ENCODE measurements at regions not wholly inside any gene's neighbourhood (a gene's known extent, or its start where the extent isn't known, plus 50 kb on each side); places are given as distances from the start of the nearest gene placed in this dataset.
"Not testable (repeated sequence)": the region's sequence is repeated elsewhere in the genome, so short reads cannot be mapped to it uniquely, and the experiment has no call there.

DNA sequence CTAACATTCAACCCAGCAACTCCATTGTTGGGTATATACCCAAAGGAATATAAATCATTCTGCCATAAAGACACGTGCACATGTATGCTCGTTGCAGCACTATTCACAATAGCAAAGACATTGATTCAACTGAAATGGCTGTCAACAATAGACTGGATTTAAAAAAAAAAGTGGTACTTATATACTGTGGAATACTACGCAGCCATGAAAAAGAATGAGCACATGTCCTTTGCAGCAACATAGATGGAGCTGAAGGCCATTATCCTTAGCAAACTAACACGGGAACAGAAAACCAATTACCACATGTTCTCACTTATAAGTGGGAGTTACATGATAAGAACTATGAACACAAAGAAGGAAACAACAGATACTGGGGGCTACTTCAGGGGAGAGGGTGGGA, 74.0 kb upstream of the FMNL2 start:
- H2AFZ ChIP-seq (ENCODE audit: low read depth, low read length): no peak overlapping the region
- H3K27me3 ChIP-seq (ENCODE audit: insufficient read depth, low read length): no peaks in the 10 kb centered on the region
- Mint-ChIP-seq H3K27ac (ENCODE audit: unreplicated experiment) (no peak overlapping the region), H3K9me3 (ENCODE audit: unreplicated experiment) (peaks cover 2% of the 10 kb centered on the region), H3K4me1 (ENCODE audit: low read depth, unreplicated experiment) (peaks cover 2% of the 10 kb centered on the region), H3K36me3 (ENCODE audit: low read depth, unreplicated experiment) (no peaks in the 10 kb centered on the region), H3K4me3 (ENCODE audit: unreplicated experiment) (no peak overlapping the region), H3K27me3 (ENCODE audit: low read depth, unreplicated experiment) (peaks cover 2% of the 10 kb centered on the region)
- H3K79me2 ChIP-seq (ENCODE audit: insufficient read depth, low read length): no peaks in the 10 kb centered on the region
- FAIRE-seq: no peak
- no peaks in the 10 kb centered on the region for H3K4me1 ChIP-seq (ENCODE audit: insufficient read depth, low read length)
- H3K9me3 ChIP-seq (ENCODE audit: insufficient read depth, low read depth, low read length): no peaks in the 10 kb centered on the region
- H3K4me3 ChIP-seq (ENCODE audit: insufficient read depth, low read depth, low read length): no peak overlapping the region
- no peak for DNase-seq (ENCODE audit: low read depth)
- TF ChIP-seq, protein P1, sequence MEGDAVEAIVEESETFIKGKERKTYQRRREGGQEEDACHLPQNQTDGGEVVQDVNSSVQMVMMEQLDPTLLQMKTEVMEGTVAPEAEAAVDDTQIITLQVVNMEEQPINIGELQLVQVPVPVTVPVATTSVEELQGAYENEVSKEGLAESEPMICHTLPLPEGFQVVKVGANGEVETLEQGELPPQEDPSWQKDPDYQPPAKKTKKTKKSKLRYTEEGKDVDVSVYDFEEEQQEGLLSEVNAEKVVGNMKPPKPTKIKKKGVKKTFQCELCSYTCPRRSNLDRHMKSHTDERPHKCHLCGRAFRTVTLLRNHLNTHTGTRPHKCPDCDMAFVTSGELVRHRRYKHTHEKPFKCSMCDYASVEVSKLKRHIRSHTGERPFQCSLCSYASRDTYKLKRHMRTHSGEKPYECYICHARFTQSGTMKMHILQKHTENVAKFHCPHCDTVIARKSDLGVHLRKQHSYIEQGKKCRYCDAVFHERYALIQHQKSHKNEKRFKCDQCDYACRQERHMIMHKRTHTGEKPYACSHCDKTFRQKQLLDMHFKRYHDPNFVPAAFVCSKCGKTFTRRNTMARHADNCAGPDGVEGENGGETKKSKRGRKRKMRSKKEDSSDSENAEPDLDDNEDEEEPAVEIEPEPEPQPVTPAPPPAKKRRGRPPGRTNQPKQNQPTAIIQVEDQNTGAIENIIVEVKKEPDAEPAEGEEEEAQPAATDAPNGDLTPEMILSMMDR (IDR thresholded peaks at IDR 0.05; ENCODE audit: insufficient read depth, low read depth, low read length): no peak
- no peak for TF ChIP-seq EZH2 (IDR thresholded peaks at IDR 0.05; ENCODE audit: insufficient read depth, low read length)
- no peaks in the 10 kb centered on the region for H4K20me1 ChIP-seq (ENCODE audit: insufficient read depth, low read length)
- no peak overlapping the region for H3K27ac ChIP-seq (ENCODE audit: low read depth, low read length)
- H3K9ac ChIP-seq (ENCODE audit: low read length): no peak overlapping the region
- H3K36me3 ChIP-seq (ENCODE audit: insufficient read depth, low read length): no peaks in the 10 kb centered on the region
- H3K4me2 ChIP-seq (ENCODE audit: low read length): no peak overlapping the region

DNA sequence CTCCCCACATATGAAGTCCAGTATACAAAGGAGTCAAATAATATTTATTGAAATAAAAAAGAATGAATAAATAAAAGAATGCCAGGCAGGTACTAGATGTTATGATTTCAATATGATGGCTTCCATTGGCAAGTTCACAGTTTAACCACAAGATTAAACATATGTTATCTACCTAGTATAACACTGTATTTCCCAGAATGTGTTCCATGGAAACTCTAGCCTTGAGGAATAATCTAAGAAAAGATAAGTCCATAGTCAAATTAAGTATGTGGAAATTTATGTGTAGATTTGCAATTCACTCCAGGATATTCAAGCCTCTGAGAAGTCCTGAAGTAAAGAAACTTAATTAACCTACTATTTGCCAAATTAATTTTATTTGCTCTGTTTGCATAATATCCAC, 71.1 kb upstream of the FMNL2 start:
- H3K4me1 ChIP-seq (ENCODE audit: insufficient read depth, low read length): no peaks in the 10 kb centered on the region
- H3K9ac ChIP-seq (ENCODE audit: low read length): no peak overlapping the region
- DNase-seq (ENCODE audit: low read depth) (no peak), FAIRE-seq (no peak)
- H3K27ac ChIP-seq (ENCODE audit: low read depth, low read length): no peak overlapping the region
- no peaks in the 10 kb centered on the region for H3K27me3 ChIP-seq (ENCODE audit: insufficient read depth, low read length)
- no peak overlapping the region for H3K4me3 Mint-ChIP-seq (ENCODE audit: unreplicated experiment)
- no peaks in the 10 kb centered on the region for H4K20me1 ChIP-seq (ENCODE audit: insufficient read depth, low read length)
- no peaks in the 10 kb centered on the region for H3K36me3 Mint-ChIP-seq (ENCODE audit: low read depth, unreplicated experiment)
- no peaks in the 10 kb centered on the region for H3K36me3 ChIP-seq (ENCODE audit: insufficient read depth, low read length)
- H3K9me3 ChIP-seq (ENCODE audit: insufficient read depth, low read depth, low read length): no peaks in the 10 kb centered on the region
- no peaks in the 10 kb centered on the region for H3K79me2 ChIP-seq (ENCODE audit: insufficient read depth, low read length)
- H3K4me2 ChIP-seq (ENCODE audit: low read length): no peak overlapping the region
- H3K27me3 Mint-ChIP-seq (ENCODE audit: low read depth, unreplicated experiment): no peaks in the 10 kb centered on the region
- peaks cover 2% of the 10 kb centered on the region for H3K9me3 Mint-ChIP-seq (ENCODE audit: unreplicated experiment)
- H3K4me3 ChIP-seq (ENCODE audit: insufficient read depth, low read depth, low read length): no peak overlapping the region
- no peak overlapping the region for H2AFZ ChIP-seq (ENCODE audit: low read depth, low read length)
- H3K4me1 Mint-ChIP-seq (ENCODE audit: low read depth, unreplicated experiment): no peaks in the 10 kb centered on the region
- H3K27ac Mint-ChIP-seq (ENCODE audit: unreplicated experiment): no peak overlapping the region
- TF ChIP-seq EZH2 (IDR thresholded peaks at IDR 0.05; ENCODE audit: insufficient read depth, low read length): no peak

DNA sequence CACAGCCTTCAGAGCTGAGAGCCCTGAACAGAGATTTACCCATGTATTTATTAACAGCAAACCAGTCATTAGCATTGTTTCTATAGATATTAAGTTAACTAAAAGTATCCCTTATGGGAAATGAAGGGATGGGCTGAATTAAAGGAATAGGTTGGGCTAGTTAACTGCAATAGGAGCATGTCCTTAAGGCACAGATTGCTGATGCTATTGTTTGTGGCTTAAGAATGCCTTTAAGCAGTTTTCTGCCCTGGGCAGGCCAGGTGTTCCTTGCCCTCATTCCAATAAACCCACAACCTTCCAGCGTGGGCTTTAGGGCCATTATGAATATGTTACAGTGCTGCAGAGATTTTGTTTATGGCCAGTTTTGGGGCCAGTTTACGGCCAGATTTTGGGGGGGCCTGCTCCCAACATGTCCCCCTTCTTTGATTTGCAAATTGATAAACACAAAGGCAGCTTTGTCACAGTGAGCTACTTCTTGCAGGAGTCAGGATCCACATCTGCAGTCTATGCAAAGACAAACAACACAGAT, 61.2 kb upstream of the FMNL2 start:
- H3K9ac ChIP-seq (ENCODE audit: low read length); H3K79me2 ChIP-seq (ENCODE audit: insufficient read depth, low read length); H3K27ac Mint-ChIP-seq (ENCODE audit: unreplicated experiment); H3K36me3 ChIP-seq (ENCODE audit: insufficient read depth, low read length); DNase-seq (ENCODE audit: low read depth); H3K4me3 Mint-ChIP-seq (ENCODE audit: unreplicated experiment); H3K27me3 Mint-ChIP-seq (ENCODE audit: low read depth, unreplicated experiment); H3K36me3 Mint-ChIP-seq (ENCODE audit: low read depth, unreplicated experiment); FAIRE-seq; H4K20me1 ChIP-seq (ENCODE audit: insufficient read depth, low read length); H3K4me2 ChIP-seq (ENCODE audit: low read length); H2AFZ ChIP-seq (ENCODE audit: low read depth, low read length); H3K27me3 ChIP-seq (ENCODE audit: insufficient read depth, low read length); H3K27ac ChIP-seq (ENCODE audit: low read depth, low read length); H3K4me3 ChIP-seq (ENCODE audit: insufficient read depth, low read depth, low read length); H3K4me1 Mint-ChIP-seq (ENCODE audit: low read depth, unreplicated experiment); H3K4me1 ChIP-seq (ENCODE audit: insufficient read depth, low read length): not testable (repeated sequence)
- H3K9me3 Mint-ChIP-seq (ENCODE audit: unreplicated experiment): peaks cover 28% of the 10 kb centered on the region
- peaks cover 13% of the 10 kb centered on the region for H3K9me3 ChIP-seq (ENCODE audit: insufficient read depth, low read depth, low read length)

DNA sequence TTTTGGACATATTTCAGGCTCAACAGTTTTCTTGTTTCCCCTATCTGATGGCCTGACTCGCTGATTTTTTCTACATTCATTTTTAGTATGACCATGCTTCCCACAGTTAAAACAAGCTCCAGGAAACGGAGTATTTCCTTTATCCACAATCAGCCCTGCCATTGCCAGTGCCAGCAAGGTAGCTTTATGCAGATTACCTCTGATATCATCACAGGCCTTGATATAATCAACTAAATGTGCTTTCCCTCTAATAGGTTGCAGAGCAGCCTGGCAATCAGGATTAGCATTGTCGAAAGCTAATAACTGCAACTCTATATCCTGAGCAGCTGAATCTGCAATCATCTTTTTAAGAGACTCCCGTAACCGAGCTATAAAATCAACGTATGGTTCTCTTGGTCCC, 57.1 kb upstream of the FMNL2 start:
- H3K9ac ChIP-seq (ENCODE audit: low read length); H3K4me1 ChIP-seq (ENCODE audit: insufficient read depth, low read length); H3K27ac ChIP-seq (ENCODE audit: low read depth, low read length); H2AFZ ChIP-seq (ENCODE audit: low read depth, low read length); H3K36me3 Mint-ChIP-seq (ENCODE audit: low read depth, unreplicated experiment); H4K20me1 ChIP-seq (ENCODE audit: insufficient read depth, low read length); H3K4me1 Mint-ChIP-seq (ENCODE audit: low read depth, unreplicated experiment); H3K27me3 ChIP-seq (ENCODE audit: insufficient read depth, low read length); DNase-seq (ENCODE audit: low read depth); H3K79me2 ChIP-seq (ENCODE audit: insufficient read depth, low read length); FAIRE-seq; H3K4me3 Mint-ChIP-seq (ENCODE audit: unreplicated experiment); H3K4me2 ChIP-seq (ENCODE audit: low read length); H3K4me3 ChIP-seq (ENCODE audit: insufficient read depth, low read depth, low read length); H3K36me3 ChIP-seq (ENCODE audit: insufficient read depth, low read length); H3K27ac Mint-ChIP-seq (ENCODE audit: unreplicated experiment); H3K27me3 Mint-ChIP-seq (ENCODE audit: low read depth, unreplicated experiment): not testable (repeated sequence)
- peaks cover 11% of the 10 kb centered on the region for H3K9me3 ChIP-seq (ENCODE audit: insufficient read depth, low read depth, low read length)
- peaks cover 23% of the 10 kb centered on the region for H3K9me3 Mint-ChIP-seq (ENCODE audit: unreplicated experiment)

All from astrocyte (in vitro differentiated cells and primary cell).